ENCODE measurements at regions not wholly inside any gene's neighbourhood (a gene's known extent, or its start where the extent isn't known, plus 50 kb on each side); places are given as distances from the start of the nearest gene placed in this dataset.

- TF ChIP-seq CTCF (IDR thresholded peaks at IDR 0.05; ENCODE audit: control extremely low read depth in 1 of 3, insufficient read depth in 1 of 3, low read depth in 1 of 3, low read length in 3 of 3): no peak
- no peak for TF ChIP-seq FOSL1 (IDR thresholded peaks at IDR 0.05; ENCODE audit: insufficient read depth, low read depth, low read length)
- TF ChIP-seq SUZ12 (IDR thresholded peaks at IDR 0.05; ENCODE audit: low read length): no peak
- TF ChIP-seq CHD7 (IDR thresholded peaks at IDR 0.05; ENCODE audit: insufficient replicate concordance, low read length): no peak
- TF ChIP-seq BRCA1 (IDR thresholded peaks at IDR 0.05; ENCODE audit: low read depth, low read length): no peak
- no peak for TF ChIP-seq HDAC2 (IDR thresholded peaks at IDR 0.05; ENCODE audit: borderline replicate concordance in 1 of 2, low read depth in 2 of 2, low read length in 2 of 2)
- no peak for TF ChIP-seq SIRT6 (IDR thresholded peaks at IDR 0.05; ENCODE audit: low read length)
Measured at GRCh38 chr3:88926221-88926620, 181.2 kb upstream of the EPHA3 start (continued).

All from H1 (cell line).